ENCODE measurements at regions not wholly inside any gene's neighbourhood (a gene's known extent, or its start where the extent isn't known, plus 50 kb on each side); places are given as distances from the start of the nearest gene placed in this dataset.

DNA sequence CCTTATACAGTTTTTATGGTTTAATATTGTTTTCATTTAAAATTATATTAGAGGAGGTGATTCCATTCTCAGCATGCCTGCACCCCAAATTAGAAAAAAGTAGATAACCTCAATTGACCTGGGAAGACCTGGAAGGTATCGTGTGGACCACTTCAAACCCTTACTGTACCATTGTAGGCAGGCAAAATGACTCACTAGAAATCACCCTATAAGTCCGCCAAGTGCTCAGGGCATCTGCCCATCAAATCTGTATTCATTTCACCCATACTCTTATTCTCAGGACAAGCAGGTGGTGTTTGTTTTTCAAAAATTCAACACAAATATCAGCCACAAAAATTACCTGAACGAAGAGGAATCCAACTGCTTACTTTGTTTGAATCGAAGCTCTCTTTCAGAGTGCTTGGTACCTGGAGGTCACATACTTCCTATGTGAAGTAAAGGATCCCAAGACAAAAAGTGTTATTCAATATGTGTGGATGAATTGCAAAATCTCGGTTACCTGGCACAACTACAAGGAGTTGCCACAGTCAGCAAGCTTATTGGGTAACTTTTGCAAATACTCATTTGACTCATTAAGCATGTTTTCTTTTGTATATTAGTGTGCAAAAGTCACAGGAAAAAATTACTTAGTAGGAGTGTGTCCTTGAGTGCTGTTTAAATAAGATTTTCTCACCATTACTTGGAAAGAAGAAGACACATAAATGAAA is 216.2 kb downstream of the ENC1 start:
- Histone ChIP-seq H2AFZ (ENCODE audit: low read depth, low read length) (no peak overlapping the region), H3K9me3 (ENCODE audit: insufficient read depth, low read length, severe bottlenecking) (no peaks in the 10 kb centered on the region), H3K9ac (ENCODE audit: low read depth, low read length) (no peak overlapping the region), H3K4me1 (ENCODE audit: insufficient read depth, low read length) (no peaks in the 10 kb centered on the region), H3K4me2 (ENCODE audit: insufficient read depth, low read length) (no peak overlapping the region), H3K27me3 (ENCODE audit: insufficient read depth, low read length, poor library complexity) (no peaks in the 10 kb centered on the region), H3K27ac (ENCODE audit: low read length) (no peak overlapping the region), H3K4me3 (ENCODE audit: low read depth in 1 of 2, low read length in 2 of 2) (no peak overlapping the region), H3K79me2 (ENCODE audit: insufficient read depth, low read length) (no peaks in the 10 kb centered on the region), H4K20me1 (ENCODE audit: insufficient read depth, low read length) (no peaks in the 10 kb centered on the region), H3K36me3 (ENCODE audit: insufficient read depth, low read length) (no peaks in the 10 kb centered on the region)
- DNase-seq (no peak), ATAC-seq (ENCODE audit: insufficient read depth, low read depth) (no peak)
- TF ChIP-seq, protein P1, sequence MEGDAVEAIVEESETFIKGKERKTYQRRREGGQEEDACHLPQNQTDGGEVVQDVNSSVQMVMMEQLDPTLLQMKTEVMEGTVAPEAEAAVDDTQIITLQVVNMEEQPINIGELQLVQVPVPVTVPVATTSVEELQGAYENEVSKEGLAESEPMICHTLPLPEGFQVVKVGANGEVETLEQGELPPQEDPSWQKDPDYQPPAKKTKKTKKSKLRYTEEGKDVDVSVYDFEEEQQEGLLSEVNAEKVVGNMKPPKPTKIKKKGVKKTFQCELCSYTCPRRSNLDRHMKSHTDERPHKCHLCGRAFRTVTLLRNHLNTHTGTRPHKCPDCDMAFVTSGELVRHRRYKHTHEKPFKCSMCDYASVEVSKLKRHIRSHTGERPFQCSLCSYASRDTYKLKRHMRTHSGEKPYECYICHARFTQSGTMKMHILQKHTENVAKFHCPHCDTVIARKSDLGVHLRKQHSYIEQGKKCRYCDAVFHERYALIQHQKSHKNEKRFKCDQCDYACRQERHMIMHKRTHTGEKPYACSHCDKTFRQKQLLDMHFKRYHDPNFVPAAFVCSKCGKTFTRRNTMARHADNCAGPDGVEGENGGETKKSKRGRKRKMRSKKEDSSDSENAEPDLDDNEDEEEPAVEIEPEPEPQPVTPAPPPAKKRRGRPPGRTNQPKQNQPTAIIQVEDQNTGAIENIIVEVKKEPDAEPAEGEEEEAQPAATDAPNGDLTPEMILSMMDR (IDR thresholded peaks at IDR 0.05; ENCODE audit: borderline replicate concordance, extremely low read depth, low read length, poor library complexity, severe bottlenecking): no peak

DNA sequence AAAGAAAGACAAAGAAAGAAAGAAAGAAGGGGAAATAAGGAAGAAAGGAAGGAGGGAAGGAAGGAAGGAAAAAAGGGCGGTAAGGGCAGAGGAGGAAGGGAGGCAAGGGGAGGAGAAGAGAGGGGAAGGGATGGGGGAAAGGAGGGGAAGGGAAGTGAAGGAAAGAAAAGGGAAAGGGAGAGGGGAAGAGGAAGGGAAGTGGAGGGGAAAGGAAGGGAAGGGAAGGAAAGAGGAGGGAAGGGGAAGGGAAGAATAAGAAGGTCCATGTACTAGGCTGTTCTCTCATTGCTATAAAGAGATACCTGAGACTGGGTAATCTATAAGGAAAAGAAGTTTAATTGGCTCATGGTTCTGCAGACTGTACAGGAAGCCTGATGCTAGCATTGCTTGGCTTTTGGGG is 217.1 kb downstream of the ENC1 start:
- Histone ChIP-seq H3K36me3 (ENCODE audit: insufficient read depth, low read length) (no peaks in the 10 kb centered on the region), H4K20me1 (ENCODE audit: insufficient read depth, low read length) (no peaks in the 10 kb centered on the region), H2AFZ (ENCODE audit: low read depth, low read length) (no peak overlapping the region), H3K4me1 (ENCODE audit: insufficient read depth, low read length) (no peaks in the 10 kb centered on the region), H3K79me2 (ENCODE audit: insufficient read depth, low read length) (no peaks in the 10 kb centered on the region), H3K4me2 (ENCODE audit: insufficient read depth, low read length) (no peak overlapping the region), H3K9me3 (ENCODE audit: insufficient read depth, low read length, severe bottlenecking) (no peaks in the 10 kb centered on the region), H3K4me3 (ENCODE audit: low read depth in 1 of 2, low read length in 2 of 2) (no peak overlapping the region), H3K27me3 (ENCODE audit: insufficient read depth, low read length, poor library complexity) (no peaks in the 10 kb centered on the region), H3K9ac (ENCODE audit: low read depth, low read length) (no peak overlapping the region), H3K27ac (ENCODE audit: low read length) (no peak overlapping the region)
- ATAC-seq (ENCODE audit: insufficient read depth, low read depth) (no peak), DNase-seq (no peak)
- no peak for TF ChIP-seq EZH2 (IDR thresholded peaks at IDR 0.05; ENCODE audit: borderline replicate concordance, low read depth, low read length, severe bottlenecking)
- TF ChIP-seq, protein P1 (IDR thresholded peaks at IDR 0.05; ENCODE audit: borderline replicate concordance, extremely low read depth, low read length, poor library complexity, severe bottlenecking): no peak

GRCh38 chr5:74422671-74423070 is 217.9 kb downstream of the ENC1 start:
- TF ChIP-seq EZH2 (IDR thresholded peaks at IDR 0.05; ENCODE audit: borderline replicate concordance, low read depth, low read length, severe bottlenecking): no peak
- TF ChIP-seq, protein P1 (IDR thresholded peaks at IDR 0.05; ENCODE audit: borderline replicate concordance, extremely low read depth, low read length, poor library complexity, severe bottlenecking): no peak
- no peak overlapping the region for H3K27ac ChIP-seq (ENCODE audit: low read length)
- no peaks in the 10 kb centered on the region for H4K20me1 ChIP-seq (ENCODE audit: insufficient read depth, low read length)
- no peaks in the 10 kb centered on the region for H3K79me2 ChIP-seq (ENCODE audit: insufficient read depth, low read length)
- DNase-seq (no peak), ATAC-seq (ENCODE audit: insufficient read depth, low read depth) (no peak)
- no peaks in the 10 kb centered on the region for H3K4me1 ChIP-seq (ENCODE audit: insufficient read depth, low read length)
- H3K9ac ChIP-seq (ENCODE audit: low read depth, low read length): no peak overlapping the region
- H3K36me3 ChIP-seq (ENCODE audit: insufficient read depth, low read length): no peaks in the 10 kb centered on the region
- no peaks in the 10 kb centered on the region for H3K9me3 ChIP-seq (ENCODE audit: insufficient read depth, low read length, severe bottlenecking)
- H3K4me3 ChIP-seq (ENCODE audit: low read depth in 1 of 2, low read length in 2 of 2): no peak overlapping the region
- H3K4me2 ChIP-seq (ENCODE audit: insufficient read depth, low read length): no peak overlapping the region
- no peaks in the 10 kb centered on the region for H3K27me3 ChIP-seq (ENCODE audit: insufficient read depth, low read length, poor library complexity)
- H2AFZ ChIP-seq (ENCODE audit: low read depth, low read length): no peak overlapping the region
